Anterior cingulate cortex (tissue), 58 donors: ENCODE measurements at regions not wholly inside any gene's neighbourhood (a gene's known extent, or its start where the extent isn't known, plus 50 kb on each side); places are given as distances from the start of the nearest gene placed in this dataset.

Experiments
- DNase-seq, 58 donors: peaks; one replicate each; lab custom pipeline; 2025; lab: John Stamatoyannopoulos, UW

DNA sequence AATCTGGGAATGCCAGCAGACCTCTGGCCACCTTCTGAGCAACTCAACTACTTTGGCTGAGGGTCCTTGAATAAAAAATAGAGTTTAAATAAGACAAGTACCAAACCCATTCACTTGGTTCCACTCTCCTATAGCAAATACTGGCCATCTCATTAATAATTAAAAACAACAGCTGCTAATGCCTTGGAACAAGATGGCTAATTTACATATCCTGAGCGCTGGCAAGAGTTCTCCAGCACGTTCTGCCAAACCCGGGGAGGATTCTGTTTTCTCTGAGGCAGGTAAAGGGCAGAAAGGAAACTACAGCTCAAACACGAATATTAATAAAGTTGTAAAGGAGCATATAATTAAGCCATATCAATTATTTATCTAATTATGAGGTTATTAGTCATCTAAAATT lies 1123.7 kb downstream of the TDRD15 start:
- DNase-seq: no peak

DNA sequence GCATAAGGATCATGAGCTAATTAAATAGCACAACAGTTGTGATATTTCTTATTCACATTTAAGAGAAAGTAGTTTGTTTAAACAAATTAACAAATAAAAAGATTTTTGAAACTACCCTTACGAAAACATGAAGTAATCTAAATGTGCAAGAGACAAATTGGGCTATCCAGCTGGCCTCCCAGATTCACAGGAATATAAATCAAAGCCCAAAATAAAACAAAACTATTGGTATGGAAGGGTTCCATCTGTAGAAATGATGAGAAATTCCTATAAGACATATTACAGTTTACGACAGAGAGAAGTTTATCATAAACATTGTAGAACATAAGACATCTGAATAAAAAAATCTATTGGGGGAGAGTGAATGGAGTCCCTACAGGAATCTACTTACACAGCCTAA lies 1125.1 kb downstream of the TDRD15 start:
- DNase-seq: no peak

DNA sequence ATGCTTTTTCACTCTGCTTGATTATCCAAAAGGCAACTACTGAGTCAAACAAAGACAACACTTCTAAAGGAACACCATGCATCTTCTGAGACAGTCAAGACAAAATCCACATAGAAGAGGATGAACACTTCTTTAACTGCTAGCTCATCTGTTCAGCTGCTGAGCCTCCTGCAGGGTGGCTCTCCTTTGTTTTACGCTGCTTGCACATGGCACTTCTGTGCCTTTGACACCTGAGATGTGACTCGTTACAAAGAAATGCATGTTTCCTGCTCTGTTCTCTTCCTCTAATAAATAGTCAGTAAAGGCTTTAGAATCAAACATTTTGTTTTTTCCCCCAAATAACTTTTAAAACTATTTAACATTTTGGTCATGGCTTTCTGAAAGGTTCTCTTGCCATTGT lies 1129.4 kb downstream of the TDRD15 start:
- no peak for DNase-seq

DNA sequence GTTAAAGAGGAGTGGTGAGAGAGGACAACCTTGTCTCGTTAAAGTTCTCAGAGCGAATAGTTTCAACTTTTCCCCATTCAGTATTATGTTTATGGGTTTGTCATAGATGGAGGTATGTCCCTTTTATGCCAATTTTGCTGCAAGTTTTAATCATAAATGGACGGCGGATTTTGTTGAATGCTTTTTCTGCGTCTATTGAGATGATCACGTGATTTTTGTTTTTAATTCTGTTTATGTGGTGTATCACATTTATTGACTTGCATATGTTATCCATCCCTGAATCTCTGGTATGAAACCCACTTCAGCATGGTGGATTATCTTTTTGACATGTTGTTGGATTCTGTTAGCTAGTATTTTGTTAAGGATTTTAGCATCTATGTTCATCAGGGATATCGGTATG lies 1123.8 kb upstream of the KLHL29 start:
- DNase-seq: no peak

DNA sequence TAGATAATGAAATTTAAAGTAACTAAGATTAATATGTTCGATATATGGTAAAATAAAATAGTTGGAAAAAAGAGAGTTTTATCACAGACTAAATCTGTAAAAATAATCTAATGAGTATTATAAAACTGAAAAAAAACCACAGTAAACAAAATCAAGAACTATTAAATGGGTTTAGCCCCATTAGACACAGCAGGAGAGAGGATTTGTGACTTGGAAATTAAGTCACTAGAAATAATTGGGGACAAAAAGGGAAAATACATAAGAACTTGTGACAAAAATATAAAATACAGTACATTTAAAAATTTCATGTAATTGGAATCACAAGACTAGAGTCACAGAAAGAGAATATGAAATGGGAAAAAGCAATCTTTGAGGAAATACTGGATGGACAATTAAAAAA lies 1114.6 kb upstream of the KLHL29 start:
- DNase-seq: no peak

DNA sequence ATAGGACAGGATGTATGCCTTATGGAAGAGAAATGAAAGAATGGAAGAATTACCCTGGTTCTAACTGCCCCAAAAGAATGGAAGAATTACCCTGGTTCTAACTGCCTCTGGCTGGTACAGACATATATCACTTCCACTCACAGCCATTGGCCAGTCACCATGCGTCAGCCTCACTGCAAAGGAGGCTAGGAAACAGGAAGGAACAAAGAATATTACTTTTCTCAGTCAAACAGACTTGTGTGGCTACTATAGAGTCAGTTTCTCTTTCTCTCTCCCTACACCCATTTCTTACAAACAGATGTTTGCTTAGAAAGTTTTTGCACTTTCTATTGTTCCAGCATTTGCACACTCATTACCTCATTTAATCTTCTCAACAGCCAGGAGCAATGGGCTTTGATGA lies 1111.1 kb upstream of the KLHL29 start:
- no peak for DNase-seq

DNA sequence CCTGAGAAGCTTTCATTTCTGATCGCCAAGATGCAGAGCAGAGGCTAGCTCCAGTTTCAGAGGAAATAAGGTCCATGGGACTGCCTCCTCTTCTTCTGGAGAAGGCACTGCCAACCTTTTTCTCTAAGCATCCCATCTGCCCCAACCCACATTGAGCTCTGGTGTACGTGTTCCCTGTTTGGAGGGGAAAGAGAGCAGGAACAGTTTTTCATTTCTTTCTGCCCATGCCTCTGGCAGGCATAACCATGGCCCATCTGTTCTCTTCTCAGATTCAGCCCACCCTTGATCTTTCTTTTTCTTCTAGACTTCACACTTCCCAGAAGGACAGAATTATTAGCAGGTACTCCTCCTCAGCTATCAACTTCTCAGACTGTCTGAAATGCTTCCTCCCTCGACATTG lies 1110.3 kb upstream of the KLHL29 start:
- DNase-seq: peak in 20 of 58 donors; percentile 2 to 75 (median 34)

DNA sequence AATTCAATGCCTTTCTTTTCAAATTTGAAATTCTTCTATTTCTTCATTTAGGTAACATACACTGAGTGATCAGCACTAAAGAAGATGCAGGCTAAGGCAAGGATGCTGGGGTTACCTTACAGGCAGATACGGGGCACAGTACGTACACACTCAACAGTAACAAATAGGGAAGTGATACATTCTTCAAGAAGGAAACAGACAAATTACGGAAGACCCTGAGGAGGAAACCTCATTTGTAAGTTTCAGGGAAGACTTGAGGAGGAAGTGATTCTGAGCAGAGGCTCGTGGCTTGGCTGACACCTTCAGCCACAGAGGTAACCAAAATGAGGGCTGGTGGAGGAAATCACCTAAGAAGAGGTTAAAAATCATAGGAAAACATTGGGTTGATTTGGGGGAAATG lies 1108.3 kb upstream of the KLHL29 start:
- no peak for DNase-seq

DNA sequence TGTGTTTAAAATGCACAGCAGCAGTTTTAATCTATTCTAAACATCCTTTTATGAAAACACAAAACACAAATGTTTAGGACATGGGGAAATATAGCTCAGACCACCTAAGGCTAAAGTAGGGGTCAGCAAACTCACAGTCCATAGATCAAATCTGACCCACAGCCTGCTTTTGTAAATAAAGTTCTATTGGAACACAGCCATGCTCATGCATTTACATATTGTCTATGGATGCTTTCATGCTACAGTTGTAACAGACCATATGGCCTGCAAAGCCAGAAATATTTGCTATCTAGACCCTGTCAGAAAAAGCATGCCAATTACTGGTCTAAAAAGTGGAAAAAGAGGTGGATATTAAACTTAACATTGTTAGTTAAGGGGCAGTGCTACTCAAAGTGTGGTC lies 1105.4 kb upstream of the KLHL29 start:
- DNase-seq: no peak

DNA sequence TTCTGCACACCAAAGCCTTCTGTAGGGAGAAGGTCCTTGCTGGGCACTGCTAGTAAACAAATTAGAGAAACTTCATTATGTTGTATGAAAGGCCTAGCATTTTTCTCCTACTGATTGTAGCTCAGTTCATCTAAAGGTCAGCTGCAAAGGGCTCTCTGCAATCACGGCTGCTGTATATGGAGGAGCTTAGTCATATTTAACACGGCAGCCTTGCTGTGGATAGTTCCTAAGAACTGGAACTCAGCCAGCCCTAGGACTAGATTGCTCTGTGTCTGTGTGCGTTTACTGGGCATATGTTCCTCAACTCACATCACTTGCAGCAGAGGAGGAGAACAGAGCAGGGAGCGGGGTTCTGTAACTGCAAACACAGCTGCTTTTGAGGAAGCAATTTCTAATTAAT lies 1103.9 kb upstream of the KLHL29 start:
- DNase-seq: peak in 10 of 58 donors; percentile 2 to 48 (median 22)

DNA sequence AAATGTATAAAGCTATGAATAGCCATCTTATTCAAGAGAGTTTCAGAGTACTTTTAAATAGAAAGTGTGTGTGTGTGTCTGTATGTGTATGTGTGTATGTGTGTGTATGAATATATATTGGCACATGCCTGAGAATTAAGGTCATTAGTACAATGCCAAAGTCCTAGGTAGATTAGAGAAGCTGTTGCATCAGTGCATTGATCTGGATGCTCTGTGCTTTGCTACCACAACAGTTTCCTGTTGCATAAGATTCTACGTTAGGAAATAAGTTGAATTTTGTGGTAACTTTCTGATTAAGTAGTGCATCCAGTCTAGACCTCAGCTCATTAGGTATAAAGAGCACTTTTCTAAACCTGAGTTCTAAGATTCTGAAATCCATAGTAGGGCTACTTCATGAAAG lies 1102.8 kb upstream of the KLHL29 start:
- no peak for DNase-seq

DNA sequence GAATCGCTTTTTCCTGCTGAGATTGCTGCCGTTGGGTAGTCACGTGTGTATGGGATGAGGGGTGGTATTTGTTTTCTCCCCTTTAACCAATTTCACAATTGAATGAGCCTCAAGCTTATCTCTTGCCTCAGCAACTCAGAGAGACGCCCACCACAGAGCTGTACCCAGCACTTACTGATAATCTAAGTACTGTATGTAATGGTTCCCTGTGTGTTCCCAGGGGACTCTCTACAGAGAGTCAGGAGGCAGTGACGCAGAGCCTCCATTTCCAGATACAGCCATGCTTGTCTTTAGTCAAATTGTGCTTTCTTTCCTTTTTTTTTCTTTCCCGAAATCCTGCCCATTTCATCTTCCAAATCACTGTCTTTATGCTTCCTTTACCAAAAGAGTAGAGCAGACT lies 1102.1 kb upstream of the KLHL29 start:
- DNase-seq: no peak

DNA sequence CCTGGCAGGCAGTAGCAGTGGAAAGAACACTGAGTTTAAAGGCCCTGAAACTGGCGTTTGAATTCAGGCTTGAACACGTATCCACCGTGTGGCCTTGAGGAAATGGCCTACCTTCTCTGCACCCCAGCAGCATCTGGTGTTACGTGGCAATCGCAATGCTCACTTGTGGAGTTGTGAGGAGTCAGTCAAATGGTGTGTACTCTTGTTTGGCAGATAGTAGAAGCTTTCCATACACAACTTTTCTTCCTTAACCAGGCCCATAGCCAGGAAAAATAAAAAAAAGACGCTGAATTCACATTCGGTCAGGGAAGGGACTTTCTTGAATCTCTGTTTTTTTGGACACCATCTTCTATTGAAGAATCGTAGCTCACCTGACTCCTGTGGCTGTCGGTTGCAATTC lies 1101.5 kb upstream of the KLHL29 start:
- no peak for DNase-seq

DNA sequence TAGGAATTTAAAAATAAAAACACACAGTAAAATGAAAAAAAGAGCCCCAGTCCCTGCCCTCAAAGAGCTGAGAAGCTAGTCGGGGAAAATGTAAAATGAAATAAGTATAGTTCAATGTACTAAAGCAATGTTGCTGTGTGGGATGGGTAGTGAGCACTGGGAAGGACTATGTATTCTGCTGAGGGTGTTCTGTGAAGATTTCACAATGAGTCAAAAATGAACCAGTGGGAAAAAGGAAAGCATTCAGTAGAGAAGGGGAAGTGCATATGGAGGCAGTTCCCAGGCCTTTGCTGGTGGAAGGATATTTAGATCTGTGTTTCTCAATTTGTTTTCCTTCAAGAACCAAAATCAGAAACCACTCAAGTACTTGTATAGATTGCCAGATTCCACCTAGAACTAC lies 1094.7 kb upstream of the KLHL29 start:
- DNase-seq: no peak

DNA sequence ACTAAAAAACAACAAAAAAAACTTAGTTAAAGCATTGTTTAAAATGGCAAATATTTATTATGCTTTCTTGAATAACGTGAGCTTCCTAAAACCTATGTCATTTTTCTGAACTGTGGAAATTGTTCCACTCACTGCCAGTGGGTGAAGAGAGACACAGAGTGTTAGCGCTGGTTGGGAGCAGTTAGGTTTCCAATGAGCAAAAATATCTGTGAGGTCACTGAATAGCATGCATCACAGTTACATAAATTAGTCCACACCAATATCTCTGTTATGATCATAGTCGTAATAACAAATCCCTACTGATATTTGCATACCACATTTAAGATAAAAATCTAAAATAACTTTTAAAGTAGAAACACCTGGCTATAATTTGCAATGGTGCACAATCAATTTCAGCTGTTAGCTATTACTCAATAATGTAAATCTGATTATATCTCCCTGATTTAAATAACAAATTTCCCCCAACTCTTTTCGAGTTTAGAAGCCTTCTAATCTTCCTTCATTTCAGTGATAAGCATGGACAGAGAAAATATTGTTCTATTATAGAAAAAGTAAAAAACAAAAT lies 1094.0 kb upstream of the KLHL29 start:
- no peak for DNase-seq

DNA sequence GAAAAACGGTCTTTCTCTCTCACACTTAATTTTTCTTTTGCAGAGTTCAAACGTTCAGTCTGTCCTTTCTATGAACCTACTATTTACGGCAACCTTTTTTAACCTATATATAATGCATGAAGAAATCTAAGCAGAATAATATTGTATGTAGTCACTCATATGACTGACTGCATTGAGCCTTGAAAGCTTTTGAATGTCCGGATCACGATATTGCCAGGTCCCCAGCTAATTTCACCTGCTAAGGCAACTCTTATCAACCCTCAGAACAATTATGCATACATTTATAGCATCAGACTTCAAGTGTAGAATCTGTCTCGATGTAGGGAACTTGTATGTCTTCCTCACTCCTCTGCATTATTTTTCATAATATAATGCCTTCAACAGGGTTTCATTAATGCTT lies 1083.8 kb upstream of the KLHL29 start:
- DNase-seq: no peak

DNA sequence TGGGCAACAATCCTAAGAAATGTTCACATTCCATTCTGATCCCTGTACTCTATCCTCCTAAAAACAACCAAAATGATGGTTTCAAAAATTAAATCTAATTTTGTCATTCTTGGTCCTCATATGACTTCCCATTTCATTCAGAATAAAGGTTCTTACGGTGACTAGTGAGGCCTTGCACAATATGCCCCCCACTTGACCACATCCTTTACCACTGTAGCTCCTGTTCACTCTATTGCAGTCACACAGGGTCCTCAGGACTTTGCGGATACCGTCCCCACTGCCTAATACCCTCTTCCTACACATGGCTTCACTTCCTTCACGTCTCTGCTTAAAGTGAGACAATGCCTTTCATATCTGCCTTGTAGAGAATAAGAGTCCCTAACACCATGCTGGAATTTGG lies 1058.7 kb upstream of the KLHL29 start:
- DNase-seq: no peak

DNA sequence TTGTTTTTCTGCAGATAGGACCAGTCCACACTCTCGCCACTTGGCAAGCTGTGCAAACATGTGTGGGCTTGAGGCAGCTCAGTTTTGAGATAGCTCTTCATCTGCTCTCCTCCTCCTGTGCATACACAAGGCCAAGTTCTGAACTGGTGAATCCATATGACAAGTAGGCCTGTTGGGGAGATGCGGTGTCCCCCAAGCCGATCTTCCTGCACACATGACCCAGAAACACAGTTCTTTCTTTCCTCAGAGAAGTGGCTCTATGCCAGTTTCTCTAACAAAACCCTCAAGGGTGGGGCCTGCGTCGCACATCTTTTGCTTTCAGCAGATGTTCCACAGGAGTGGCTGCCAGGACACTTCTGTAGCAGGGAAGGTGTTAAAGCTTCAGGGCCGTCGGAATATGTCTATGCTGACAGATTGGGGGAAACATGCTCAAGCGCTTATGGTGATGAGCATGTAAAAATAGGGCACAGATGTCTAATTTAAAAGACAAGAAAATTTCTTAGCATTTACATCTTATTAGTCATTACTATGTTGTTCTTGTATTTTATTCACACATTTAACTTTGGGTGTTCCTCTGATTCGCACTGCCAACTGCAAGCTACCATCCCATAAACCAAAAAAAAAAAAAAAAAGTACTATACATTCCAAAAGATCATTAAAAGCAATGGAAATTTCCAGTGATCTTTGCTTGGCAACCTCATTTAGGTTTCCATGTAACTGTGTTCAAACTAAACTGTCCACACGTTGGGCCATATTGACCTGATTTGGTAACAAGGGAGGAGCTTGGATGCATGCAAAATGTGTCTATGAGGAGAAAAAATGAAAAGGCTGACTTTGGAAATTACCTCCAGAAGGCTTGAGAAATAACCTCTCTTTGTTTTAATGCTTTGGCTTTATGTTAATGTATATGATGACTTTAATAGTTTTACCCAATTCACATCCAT lies 1055.5 kb upstream of the KLHL29 start:
- DNase-seq: peak in 26 of 58 donors; percentile 2 to 67 (median 28)

DNA sequence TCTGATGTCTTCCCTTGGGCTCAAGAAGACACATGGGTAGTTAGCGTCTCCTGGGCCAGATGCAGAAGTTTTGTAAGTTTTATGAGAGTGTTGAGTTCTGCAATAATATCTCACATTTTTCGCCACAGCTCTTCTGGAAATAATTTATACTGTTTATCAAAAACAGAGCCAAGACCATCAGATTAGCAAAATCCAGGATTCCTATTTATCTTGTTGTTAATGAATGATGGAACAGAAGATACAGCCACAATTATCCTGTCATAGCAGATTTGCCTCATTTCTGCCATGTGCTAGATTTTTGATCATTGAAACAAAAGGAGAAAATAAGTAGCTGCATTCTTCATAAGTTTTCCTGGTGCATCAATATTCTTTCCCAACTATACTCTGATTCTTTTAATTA lies 1048.6 kb upstream of the KLHL29 start:
- DNase-seq: no peak

DNA sequence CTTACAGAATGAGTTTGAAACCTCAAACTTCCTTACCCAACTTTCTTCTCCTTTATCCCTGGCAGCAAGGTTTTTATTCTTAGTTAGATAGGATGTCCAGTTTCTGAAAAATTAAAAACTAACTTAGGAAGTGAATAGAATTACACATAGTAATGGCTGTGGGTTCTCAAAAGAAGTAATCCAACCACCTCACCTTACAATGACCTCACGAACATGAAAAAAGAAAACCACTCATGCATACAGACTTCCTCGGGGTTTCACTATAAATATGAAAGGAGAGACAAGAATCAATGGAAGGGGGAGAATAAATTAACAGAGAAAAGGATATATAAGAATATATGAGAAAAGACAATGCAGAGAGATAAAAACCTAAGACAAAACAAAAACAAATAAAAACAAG lies 1044.3 kb upstream of the KLHL29 start:
- DNase-seq: no peak

DNA sequence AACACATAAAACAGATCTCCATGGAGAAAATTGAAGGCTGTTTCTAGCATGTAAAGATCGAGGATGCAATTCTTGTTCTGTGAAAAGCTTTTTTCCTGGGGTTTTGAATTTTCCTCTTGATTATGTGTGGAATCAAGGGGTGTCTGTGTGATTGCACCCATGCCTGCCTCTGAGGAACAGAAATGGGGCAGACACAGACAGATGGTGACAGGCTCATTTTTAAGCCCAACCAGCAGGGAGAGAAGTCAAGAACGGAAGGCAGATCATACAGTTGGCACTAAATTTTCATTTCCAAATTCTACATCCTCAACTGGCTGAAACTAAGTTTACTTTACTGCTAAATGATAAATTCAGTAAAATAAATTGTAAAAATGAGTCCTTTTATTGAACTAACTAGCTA lies 1037.7 kb upstream of the KLHL29 start:
- DNase-seq: peak in 2 of 58 donors; percentile 9 to 10

DNA sequence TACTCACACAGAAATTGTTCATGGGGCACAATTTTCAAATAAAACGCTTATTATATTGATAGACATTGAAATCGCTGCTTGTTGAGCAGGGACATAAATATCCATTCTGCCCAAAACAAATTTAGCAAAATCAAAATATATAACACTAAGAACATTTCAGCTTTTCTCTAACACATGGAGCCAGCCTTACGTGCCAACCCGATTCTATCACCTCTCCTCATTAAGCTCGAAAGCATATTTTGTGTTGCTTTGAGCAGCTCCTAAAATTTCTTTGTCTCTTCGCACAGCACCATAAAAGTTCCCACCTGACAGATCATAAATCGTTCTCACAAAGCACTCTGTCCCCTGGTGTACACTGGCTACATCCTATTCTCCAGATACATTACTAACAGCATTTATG lies 1034.4 kb upstream of the KLHL29 start:
- peak in 2 of 58 donors; percentile 3 to 5 for DNase-seq
